NT2/D1 (cell line): ENCODE measurements at regions not wholly inside any gene's neighbourhood (a gene's known extent, or its start where the extent isn't known, plus 50 kb on each side); places are given as distances from the start of the nearest gene placed in this dataset.

Experiments used
- SUZ12 ChIP-seq: IDR thresholded peaks from 2 replicates; pipeline ENCODE4 v1.6.1; 2011; ENCODE audit not compliant: insufficient read length, insufficient read depth; ENCODE audit errors: extremely low read depth
- YY1 ChIP-seq: IDR thresholded peaks from 2 replicates; pipeline ENCODE4 v1.6.1; 2011; ENCODE audit not compliant: insufficient read length, insufficient read depth

DNA sequence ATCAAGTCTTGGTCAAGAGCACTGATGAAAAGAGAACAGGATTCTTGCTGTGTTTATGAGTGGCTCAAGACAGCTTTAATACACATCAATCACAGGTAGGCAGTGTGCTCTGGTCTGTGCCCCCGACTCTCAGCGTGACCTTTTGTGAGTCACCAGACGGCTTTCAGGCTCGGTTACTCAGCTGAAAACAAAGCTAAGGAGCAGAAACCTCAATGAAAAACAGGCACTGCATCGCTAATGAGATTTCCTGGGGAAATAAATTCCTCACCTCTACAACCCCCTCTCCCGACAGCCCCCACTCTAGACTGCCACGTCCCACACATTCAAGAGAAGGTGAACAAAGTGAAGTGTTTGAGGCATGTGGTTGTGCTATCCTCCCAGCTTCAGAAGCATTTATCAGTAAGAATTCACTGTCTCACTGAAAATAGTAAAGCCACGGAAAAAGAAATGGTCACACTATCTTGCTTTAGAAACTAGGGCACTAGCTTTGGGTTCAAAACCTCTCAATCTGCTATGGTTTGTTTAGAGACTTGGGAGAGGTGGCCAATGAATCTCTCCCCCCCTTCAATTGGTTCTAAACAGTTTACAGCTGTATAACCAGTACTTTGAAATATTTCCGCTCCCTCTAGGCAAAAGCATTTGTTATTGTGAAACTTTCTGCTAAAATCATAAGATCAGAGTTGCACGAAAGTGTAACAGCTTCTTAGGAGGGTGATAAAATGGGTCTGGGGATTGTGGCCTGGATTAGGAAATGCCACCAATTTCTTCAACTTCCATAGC lies 199.5 kb upstream of the PMFBP1 start:
- TF ChIP-seq YY1 (no peak), SUZ12 (no peak)
